ENCODE measurements at regions not wholly inside any gene's neighbourhood (a gene's known extent, or its start where the extent isn't known, plus 50 kb on each side); places are given as distances from the start of the nearest gene placed in this dataset.
"Not testable (repeated sequence)": the region's sequence is repeated elsewhere in the genome, so short reads cannot be mapped to it uniquely, and the experiment has no call there.

- TF ChIP-seq POLR2AphosphoS5 (IDR thresholded peaks at IDR 0.05; ENCODE audit: low read depth, low read length) = no peak
- no peak for TF ChIP-seq GABPA (IDR thresholded peaks at IDR 0.05; ENCODE audit: low read depth)
- no peak for TF ChIP-seq ZBTB33 (IDR thresholded peaks at IDR 0.05; ENCODE audit: borderline replicate concordance, low read depth)
- no peak for TF ChIP-seq NRF1 (IDR thresholded peaks at IDR 0.05; ENCODE audit: low read depth, low read length)
- no peak for TF ChIP-seq EZH2phosphoT487 (IDR thresholded peaks at IDR 0.05; ENCODE audit: borderline replicate concordance, low read depth)
- no peak for TF ChIP-seq RFX5 (IDR thresholded peaks at IDR 0.05; ENCODE audit: low read length)
- TF ChIP-seq RCOR1 (IDR thresholded peaks at IDR 0.05; ENCODE audit: low read length) = no peak
- no peak for TF ChIP-seq MEF2A (IDR thresholded peaks at IDR 0.05; ENCODE audit: borderline replicate concordance, low read depth)
- TF ChIP-seq EP300 (IDR thresholded peaks at IDR 0.05; ENCODE audit: borderline replicate concordance in 1 of 2, low read depth in 1 of 2, low read length in 1 of 2) = no peak
- no peak for TF ChIP-seq FOXM1 (IDR thresholded peaks at IDR 0.05; ENCODE audit: low read depth)
- TF ChIP-seq CHD2 (IDR thresholded peaks at IDR 0.05; ENCODE audit: low read length, partially characterized antibody) = no peak
- no peak for TF ChIP-seq SIN3A (IDR thresholded peaks at IDR 0.05; ENCODE audit: borderline replicate concordance, low read depth, low read length)
- no peak for TF ChIP-seq ELF1 (IDR thresholded peaks at IDR 0.05)
- no peak for TF ChIP-seq GATA2 (CRISPR knock-in tag; IDR thresholded peaks at IDR 0.05)
- no peak for TF ChIP-seq TEAD4 (IDR thresholded peaks at IDR 0.05; ENCODE audit: borderline replicate concordance, insufficient read depth)
- no peak for TF ChIP-seq MAX (IDR thresholded peaks at IDR 0.05; ENCODE audit: low read depth)
- H3K79me2 ChIP-seq (ENCODE audit: insufficient read depth) = no peaks in the 10 kb centered on the region
- no peak for DNase-seq
- 31% methylated on average over 11 of the region's 11 CpGs for WGBS (ENCODE audit: low lambda C conversion rate)
- no peak overlapping the region for H2AFZ ChIP-seq (ENCODE audit: low read depth)
- no peak overlapping the region for H3K27ac ChIP-seq (ENCODE audit: low read depth in 2 of 2, low read length in 1 of 2)
- no peak overlapping the region for H3K4me2 ChIP-seq
- no peaks in the 10 kb centered on the region for H3K36me3 ChIP-seq (replicated peaks in 1 of 2; ENCODE audit: control insufficient read depth in 1 of 2, insufficient read depth in 2 of 2, low read length in 1 of 2)
- peaks cover 7% of the 10 kb centered on the region; the same call in 1 of the 2 replicates for H3K27me3 ChIP-seq (ENCODE audit: insufficient read depth)
- H3K9ac ChIP-seq = no peak overlapping the region
- H3K9me2 ChIP-seq = no peaks in the 10 kb centered on the region
- CTCF ChIA-PET = no interaction called here
- no peaks in the 10 kb centered on the region for H3F3A ChIP-seq (replicated peaks; ENCODE audit: insufficient read depth)
- POLR2A ChIA-PET = no interaction called here
- H4K20me1 ChIP-seq (ENCODE audit: insufficient read depth) = no peaks in the 10 kb centered on the region
- H3K4me1 ChIP-seq (ENCODE audit: control insufficient read depth in 1 of 2, insufficient read depth in 2 of 2, low read depth in 1 of 2, low read length in 1 of 2) = no peaks in the 10 kb centered on the region
- no peak overlapping the region for H3K4me3 ChIP-seq (ENCODE audit: low read depth in 2 of 2, low read length in 1 of 2)
- H3K9me3 ChIP-seq = no peaks in the 10 kb centered on the region
Observed at GRCh38 chr21:35981514-35982070, 78.7 kb downstream of the SETD4 start.

GRCh38 chr21:35980821-35981220 is 79.5 kb downstream of the SETD4 start:
- Histone ChIP-seq H3K9ac (no peak overlapping the region), H3K27ac (ENCODE audit: low read depth in 2 of 2, low read length in 1 of 2) (no peak overlapping the region), H3K36me3 (replicated peaks in 1 of 2; ENCODE audit: control insufficient read depth in 1 of 2, insufficient read depth in 2 of 2, low read length in 1 of 2) (no peaks in the 10 kb centered on the region), H3K27me3 (ENCODE audit: insufficient read depth) (peaks cover 7% of the 10 kb centered on the region; the same call in 1 of the 2 replicates), H3K9me3 (no peaks in the 10 kb centered on the region), H3F3A (replicated peaks; ENCODE audit: insufficient read depth) (no peaks in the 10 kb centered on the region), H3K4me2 (no peak overlapping the region), H3K9me2 (no peaks in the 10 kb centered on the region), H3K79me2 (ENCODE audit: insufficient read depth) (no peaks in the 10 kb centered on the region), H3K4me3 (ENCODE audit: low read depth in 2 of 2, low read length in 1 of 2) (no peak overlapping the region), H3K4me1 (ENCODE audit: control insufficient read depth in 1 of 2, insufficient read depth in 2 of 2, low read depth in 1 of 2, low read length in 1 of 2) (no peaks in the 10 kb centered on the region), H4K20me1 (ENCODE audit: insufficient read depth) (no peaks in the 10 kb centered on the region), H2AFZ (ENCODE audit: low read depth) (no peak overlapping the region)
- ChIA-PET POLR2A (no interaction called here), CTCF (interaction anchor here (0.9 kb wide), 1 partner anchor 132 kb away, joined by 3 read pairs; no protein-coding TSS in a partner anchor)
- TF ChIP-seq NRF1 (IDR thresholded peaks at IDR 0.05; ENCODE audit: low read depth, low read length) = no peak
- TF ChIP-seq TCF12 (IDR thresholded peaks at IDR 0.05) = no peak
- TF ChIP-seq EZH2phosphoT487 (IDR thresholded peaks at IDR 0.05; ENCODE audit: borderline replicate concordance, low read depth) = no peak
- TF ChIP-seq ZBTB33 (IDR thresholded peaks at IDR 0.05; ENCODE audit: borderline replicate concordance, low read depth) = no peak
- no peak for TF ChIP-seq FOXM1 (IDR thresholded peaks at IDR 0.05; ENCODE audit: low read depth)
- TF ChIP-seq PBX3 (IDR thresholded peaks at IDR 0.05) = no peak
- no peak for TF ChIP-seq YY1 (IDR thresholded peaks at IDR 0.05; ENCODE audit: low read depth)
- 53% methylated on average over 5 of the region's 5 CpGs for WGBS (ENCODE audit: low lambda C conversion rate)
- DNase-seq = no peak

GRCh38 chr21:35977860-35978259 is 82.5 kb downstream of the SETD4 start:
- H3F3A ChIP-seq (replicated peaks; ENCODE audit: insufficient read depth); POLR2A ChIA-PET; H3K9me3 ChIP-seq: not testable (repeated sequence)

More at GRCh38 chr21:35977860-35978259, 82.5 kb downstream of the SETD4 start:
- H3K27ac ChIP-seq (ENCODE audit: low read depth in 2 of 2, low read length in 1 of 2); H3K9me2 ChIP-seq; H3K79me2 ChIP-seq (ENCODE audit: insufficient read depth); H3K9ac ChIP-seq; H3K4me2 ChIP-seq; DNase-seq; H4K20me1 ChIP-seq (ENCODE audit: insufficient read depth); CTCF ChIA-PET; H3K4me1 ChIP-seq (ENCODE audit: control insufficient read depth in 1 of 2, insufficient read depth in 2 of 2, low read depth in 1 of 2, low read length in 1 of 2); H3K36me3 ChIP-seq (replicated peaks in 1 of 2; ENCODE audit: control insufficient read depth in 1 of 2, insufficient read depth in 2 of 2, low read length in 1 of 2); H3K4me3 ChIP-seq (ENCODE audit: low read depth in 2 of 2, low read length in 1 of 2); H2AFZ ChIP-seq (ENCODE audit: low read depth): not testable (repeated sequence)
- H3K27me3 ChIP-seq (ENCODE audit: insufficient read depth) = peaks cover 11% of the 10 kb centered on the region; the same call in 1 of the 2 replicates
- 55% methylated on average over 7 of the region's 7 CpGs for WGBS (ENCODE audit: low lambda C conversion rate)

All from SK-N-SH (cell line).